ENCODE measurements at regions not wholly inside any gene's neighbourhood (a gene's known extent, or its start where the extent isn't known, plus 50 kb on each side); places are given as distances from the start of the nearest gene placed in this dataset.

GRCh38 chr18:28284132-28284531 lies 107.2 kb upstream of the CDH2 start:
- H3K27me3 ChIP-seq (ENCODE audit: insufficient read depth, poor library complexity, severe bottlenecking), result no peaks in the 10 kb centered on the region
- no peak overlapping the region for H3K27ac ChIP-seq (replicated peaks)
- no peak overlapping the region for H3K4me3 ChIP-seq (replicated peaks; ENCODE audit: insufficient read depth, low read length)
- TF ChIP-seq, protein P1, sequence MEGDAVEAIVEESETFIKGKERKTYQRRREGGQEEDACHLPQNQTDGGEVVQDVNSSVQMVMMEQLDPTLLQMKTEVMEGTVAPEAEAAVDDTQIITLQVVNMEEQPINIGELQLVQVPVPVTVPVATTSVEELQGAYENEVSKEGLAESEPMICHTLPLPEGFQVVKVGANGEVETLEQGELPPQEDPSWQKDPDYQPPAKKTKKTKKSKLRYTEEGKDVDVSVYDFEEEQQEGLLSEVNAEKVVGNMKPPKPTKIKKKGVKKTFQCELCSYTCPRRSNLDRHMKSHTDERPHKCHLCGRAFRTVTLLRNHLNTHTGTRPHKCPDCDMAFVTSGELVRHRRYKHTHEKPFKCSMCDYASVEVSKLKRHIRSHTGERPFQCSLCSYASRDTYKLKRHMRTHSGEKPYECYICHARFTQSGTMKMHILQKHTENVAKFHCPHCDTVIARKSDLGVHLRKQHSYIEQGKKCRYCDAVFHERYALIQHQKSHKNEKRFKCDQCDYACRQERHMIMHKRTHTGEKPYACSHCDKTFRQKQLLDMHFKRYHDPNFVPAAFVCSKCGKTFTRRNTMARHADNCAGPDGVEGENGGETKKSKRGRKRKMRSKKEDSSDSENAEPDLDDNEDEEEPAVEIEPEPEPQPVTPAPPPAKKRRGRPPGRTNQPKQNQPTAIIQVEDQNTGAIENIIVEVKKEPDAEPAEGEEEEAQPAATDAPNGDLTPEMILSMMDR (IDR thresholded peaks at IDR 0.05; ENCODE audit: insufficient read depth, low read length), result no peak
- no peak for TF ChIP-seq REST (IDR thresholded peaks at IDR 0.05; ENCODE audit: insufficient replicate concordance, low read depth)
- TF ChIP-seq GABPA (IDR thresholded peaks at IDR 0.05; ENCODE audit: low read depth), result no peak
- TF ChIP-seq POLR2AphosphoS5 (IDR thresholded peaks at IDR 0.05; ENCODE audit: low read depth), result no peak
- TF ChIP-seq SPI1 (IDR thresholded peaks at IDR 0.05; ENCODE audit: borderline replicate concordance, low read depth), result no peak
- DNase-seq (ENCODE audit: low read depth in 1 of 2, low spot score in 1 of 2), result no peak

DNA sequence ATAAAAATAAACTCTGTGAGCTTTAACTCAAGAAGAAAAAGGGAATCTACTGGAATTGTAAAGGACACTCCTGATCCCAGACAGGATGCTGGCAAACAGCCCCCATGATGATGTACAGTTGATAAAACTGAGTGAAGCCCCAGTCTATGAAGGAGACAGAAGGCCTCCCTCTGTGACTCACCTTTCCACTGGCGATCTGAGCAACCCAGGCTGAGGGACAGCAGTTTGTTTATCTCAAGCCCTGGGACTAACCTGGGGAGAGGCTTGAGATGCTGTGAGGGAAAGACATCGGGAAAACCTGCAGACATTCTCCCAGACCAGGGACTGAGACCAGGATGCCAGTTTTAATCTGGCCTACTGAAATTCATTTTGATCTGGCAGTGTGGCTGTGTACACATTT lies 104.5 kb upstream of the CDH2 start:
- Histone ChIP-seq H3K27ac (replicated peaks) (no peak overlapping the region), H3K27me3 (ENCODE audit: insufficient read depth, poor library complexity, severe bottlenecking) (no peaks in the 10 kb centered on the region), H3K4me3 (replicated peaks; ENCODE audit: insufficient read depth, low read length) (no peak overlapping the region)
- DNase-seq (ENCODE audit: low read depth in 1 of 2, low spot score in 1 of 2), result no peak
- TF ChIP-seq, protein P1 (IDR thresholded peaks at IDR 0.05; ENCODE audit: insufficient read depth, low read length), result no peak
- TF ChIP-seq POLR2AphosphoS5 (IDR thresholded peaks at IDR 0.05; ENCODE audit: low read depth) (no peak), SPI1 (IDR thresholded peaks at IDR 0.05; ENCODE audit: borderline replicate concordance, low read depth) (no peak)

DNA sequence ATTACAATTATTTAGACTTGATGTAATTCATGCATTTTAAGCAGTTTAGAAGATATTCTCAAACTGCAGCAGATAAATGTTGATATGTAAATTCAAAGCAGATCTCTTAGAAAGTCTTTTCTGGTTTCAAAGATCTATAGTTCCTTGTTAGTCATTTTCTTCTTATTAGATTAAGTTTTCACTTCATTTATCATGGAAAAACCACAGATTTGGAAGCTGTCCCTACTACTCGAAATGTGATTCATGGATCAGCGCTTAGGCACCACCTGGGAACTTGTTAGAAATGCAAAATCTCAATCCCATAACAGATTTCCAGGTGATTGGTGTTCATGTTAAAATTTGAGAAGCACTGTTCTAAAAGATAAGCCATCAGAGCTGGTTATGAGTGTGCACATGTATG lies 92.8 kb upstream of the CDH2 start:
- Histone ChIP-seq H3K27ac (replicated peaks) (no peak overlapping the region), H3K4me3 (replicated peaks; ENCODE audit: insufficient read depth, low read length) (no peak overlapping the region), H3K27me3 (ENCODE audit: insufficient read depth, poor library complexity, severe bottlenecking) (no peaks in the 10 kb centered on the region)
- DNase-seq (ENCODE audit: low read depth in 1 of 2, low spot score in 1 of 2), result no peak
- TF ChIP-seq POLR2AphosphoS5 (IDR thresholded peaks at IDR 0.05; ENCODE audit: low read depth), result no peak
- no peak for TF ChIP-seq GABPA (IDR thresholded peaks at IDR 0.05; ENCODE audit: low read depth)
- no peak for TF ChIP-seq SPI1 (IDR thresholded peaks at IDR 0.05; ENCODE audit: borderline replicate concordance, low read depth)
- TF ChIP-seq REST (IDR thresholded peaks at IDR 0.05; ENCODE audit: insufficient replicate concordance, low read depth), result no peak
- TF ChIP-seq, protein P1 (IDR thresholded peaks at IDR 0.05; ENCODE audit: insufficient read depth, low read length), result no peak

- no peak overlapping the region for H3K4me3 ChIP-seq (replicated peaks; ENCODE audit: insufficient read depth, low read length)
- H3K27me3 ChIP-seq (ENCODE audit: insufficient read depth, poor library complexity, severe bottlenecking), result no peaks in the 10 kb centered on the region
- TF ChIP-seq POLR2AphosphoS5 (IDR thresholded peaks at IDR 0.05; ENCODE audit: low read depth) (no peak), SPI1 (IDR thresholded peaks at IDR 0.05; ENCODE audit: borderline replicate concordance, low read depth) (no peak), GABPA (IDR thresholded peaks at IDR 0.05; ENCODE audit: low read depth) (no peak), REST (IDR thresholded peaks at IDR 0.05; ENCODE audit: insufficient replicate concordance, low read depth) (no peak)
- TF ChIP-seq, protein P1 (IDR thresholded peaks at IDR 0.05; ENCODE audit: insufficient read depth, low read length), result no peak
- DNase-seq (ENCODE audit: low read depth in 1 of 2, low spot score in 1 of 2), result no peak
- no peak overlapping the region for H3K27ac ChIP-seq (replicated peaks)
These were observed 91.1 kb upstream of the CDH2 start for GRCh38 chr18:28267878-28268625.
